ENCODE measurements at regions not wholly inside any gene's neighbourhood (a gene's known extent, or its start where the extent isn't known, plus 50 kb on each side); places are given as distances from the start of the nearest gene placed in this dataset.

GRCh38 chr2:146128216-146128615 is 1608.3 kb upstream of the ZEB2 start:
- no peaks in the 10 kb centered on the region for H3K4me1 ChIP-seq
- TF ChIP-seq POLR2A (IDR thresholded peaks at IDR 0.05), result no peak
- TF ChIP-seq POLR2AphosphoS5 (IDR thresholded peaks at IDR 0.05), result no peak
- TF ChIP-seq EP300 (IDR thresholded peaks at IDR 0.05), result no peak
- TF ChIP-seq, protein P1, sequence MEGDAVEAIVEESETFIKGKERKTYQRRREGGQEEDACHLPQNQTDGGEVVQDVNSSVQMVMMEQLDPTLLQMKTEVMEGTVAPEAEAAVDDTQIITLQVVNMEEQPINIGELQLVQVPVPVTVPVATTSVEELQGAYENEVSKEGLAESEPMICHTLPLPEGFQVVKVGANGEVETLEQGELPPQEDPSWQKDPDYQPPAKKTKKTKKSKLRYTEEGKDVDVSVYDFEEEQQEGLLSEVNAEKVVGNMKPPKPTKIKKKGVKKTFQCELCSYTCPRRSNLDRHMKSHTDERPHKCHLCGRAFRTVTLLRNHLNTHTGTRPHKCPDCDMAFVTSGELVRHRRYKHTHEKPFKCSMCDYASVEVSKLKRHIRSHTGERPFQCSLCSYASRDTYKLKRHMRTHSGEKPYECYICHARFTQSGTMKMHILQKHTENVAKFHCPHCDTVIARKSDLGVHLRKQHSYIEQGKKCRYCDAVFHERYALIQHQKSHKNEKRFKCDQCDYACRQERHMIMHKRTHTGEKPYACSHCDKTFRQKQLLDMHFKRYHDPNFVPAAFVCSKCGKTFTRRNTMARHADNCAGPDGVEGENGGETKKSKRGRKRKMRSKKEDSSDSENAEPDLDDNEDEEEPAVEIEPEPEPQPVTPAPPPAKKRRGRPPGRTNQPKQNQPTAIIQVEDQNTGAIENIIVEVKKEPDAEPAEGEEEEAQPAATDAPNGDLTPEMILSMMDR (IDR thresholded peaks at IDR 0.05), result no peak
- DNase-seq, result no peak
- H3K27me3 ChIP-seq, result no peaks in the 10 kb centered on the region
- WGBS, 2 donors, result 80 to 85% methylated on average over 3 of the region's 3 CpGs
- H3K9me3 ChIP-seq, result no peaks in the 10 kb centered on the region
- intact Hi-C loops (cut with DNase I), result no loop called here
- H3K27ac ChIP-seq, result no peak overlapping the region
- H3K4me3 ChIP-seq, result no peak overlapping the region
- no peaks in the 10 kb centered on the region for H3K36me3 ChIP-seq

DNA sequence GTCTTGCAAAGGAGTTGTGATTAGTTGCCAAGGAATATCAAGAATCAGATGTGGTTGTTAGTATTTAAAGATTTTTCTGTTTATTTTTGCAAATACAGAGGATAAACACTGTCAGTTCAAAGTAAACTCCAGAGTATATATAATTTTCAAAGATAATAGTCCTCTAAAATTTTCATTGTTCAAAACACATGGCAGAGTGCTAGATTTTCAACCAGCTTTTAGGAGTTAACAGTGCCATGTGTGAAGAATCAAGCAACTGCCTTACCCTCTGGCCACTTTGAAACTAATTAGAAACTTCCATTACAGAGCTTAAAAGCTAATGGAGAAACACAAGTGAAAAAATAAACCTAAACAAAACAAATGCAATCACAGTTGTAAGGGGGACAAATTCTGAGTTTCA is 1605.6 kb upstream of the ZEB2 start:
- no peak for TF ChIP-seq EP300 (IDR thresholded peaks at IDR 0.05)
- no peak for TF ChIP-seq POLR2A (IDR thresholded peaks at IDR 0.05)
- TF ChIP-seq POLR2AphosphoS5 (IDR thresholded peaks at IDR 0.05), result no peak
- TF ChIP-seq, protein P1 (IDR thresholded peaks at IDR 0.05), result no peak
- H3K27ac ChIP-seq, result no peak overlapping the region
- no peaks in the 10 kb centered on the region for H3K36me3 ChIP-seq
- no peak overlapping the region for H3K4me3 ChIP-seq
- H3K4me1 ChIP-seq, result no peaks in the 10 kb centered on the region
- no peak for DNase-seq
- intact Hi-C loops (cut with DNase I), result no loop called here
- no peaks in the 10 kb centered on the region for H3K27me3 ChIP-seq
- H3K9me3 ChIP-seq, result no peaks in the 10 kb centered on the region

DNA sequence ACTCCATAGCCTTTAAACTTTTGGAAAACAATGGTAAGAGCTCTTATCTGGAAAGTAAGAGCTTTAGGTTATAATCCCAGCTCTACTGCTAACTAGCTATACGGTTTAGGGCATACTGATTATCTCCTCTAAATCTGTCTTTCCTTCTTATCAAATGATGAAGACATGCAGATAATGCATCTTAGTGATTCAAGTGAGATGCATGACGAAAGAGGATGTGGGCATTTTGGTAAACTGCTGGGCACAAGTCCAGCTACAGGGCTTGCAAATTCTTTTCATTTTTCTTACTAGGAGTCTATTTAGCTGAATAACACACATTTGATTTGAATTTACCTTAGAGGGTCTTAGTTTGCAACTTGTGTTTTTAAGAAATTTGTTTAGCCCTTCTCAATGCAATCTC is 1604.8 kb upstream of the ZEB2 start:
- intact Hi-C loops (cut with DNase I), result no loop called here
- Histone ChIP-seq H3K27ac (no peak overlapping the region), H3K4me3 (no peak overlapping the region), H3K4me1 (no peaks in the 10 kb centered on the region), H3K27me3 (no peaks in the 10 kb centered on the region), H3K36me3 (no peaks in the 10 kb centered on the region), H3K9me3 (no peaks in the 10 kb centered on the region)
- WGBS, 2 donors, result 63 to 69% methylated on average over 2 of the region's 2 CpGs
- TF ChIP-seq POLR2AphosphoS5 (IDR thresholded peaks at IDR 0.05), result no peak
- TF ChIP-seq, protein P1 (IDR thresholded peaks at IDR 0.05), result no peak
- no peak for DNase-seq

GRCh38 chr2:146123714-146124113 is 1603.8 kb upstream of the ZEB2 start:
- DNase-seq, result no peak
- Histone ChIP-seq H3K36me3 (no peaks in the 10 kb centered on the region), H3K27ac (no peak overlapping the region), H3K4me3 (no peak overlapping the region), H3K4me1 (no peaks in the 10 kb centered on the region), H3K27me3 (no peaks in the 10 kb centered on the region), H3K9me3 (no peaks in the 10 kb centered on the region)
- intact Hi-C loops (cut with DNase I), result no loop called here
- WGBS, 2 donors, result 71 to 74% methylated on average over 1 of the region's 1 CpG
- no peak for TF ChIP-seq EP300 (IDR thresholded peaks at IDR 0.05)
- TF ChIP-seq POLR2A (IDR thresholded peaks at IDR 0.05), result no peak
- TF ChIP-seq POLR2AphosphoS5 (IDR thresholded peaks at IDR 0.05), result no peak
- TF ChIP-seq, protein P1 (IDR thresholded peaks at IDR 0.05), result no peak

GRCh38 chr2:146123256-146123655 is 1603.3 kb upstream of the ZEB2 start:
- intact Hi-C loops (cut with DNase I), result no loop called here
- no peak for DNase-seq
- H3K4me1 ChIP-seq, result no peaks in the 10 kb centered on the region
- no peak overlapping the region for H3K27ac ChIP-seq
- H3K9me3 ChIP-seq, result no peaks in the 10 kb centered on the region
- no peaks in the 10 kb centered on the region for H3K27me3 ChIP-seq
- no peak overlapping the region for H3K4me3 ChIP-seq
- WGBS, 2 donors, result 87% methylated on average over 3 of the region's 3 CpGs
- TF ChIP-seq POLR2A (IDR thresholded peaks at IDR 0.05) (no peak), POLR2AphosphoS5 (IDR thresholded peaks at IDR 0.05) (no peak), EP300 (IDR thresholded peaks at IDR 0.05) (no peak)
- TF ChIP-seq, protein P1 (IDR thresholded peaks at IDR 0.05), result no peak
- H3K36me3 ChIP-seq, result no peaks in the 10 kb centered on the region

All from sigmoid colon (tissue), 6 donors.